IPS DF 19.7 (cell line): ENCODE measurements at regions not wholly inside any gene's neighbourhood (a gene's known extent, or its start where the extent isn't known, plus 50 kb on each side); places are given as distances from the start of the nearest gene placed in this dataset.
"Not testable (repeated sequence)": the region's sequence is repeated elsewhere in the genome, so short reads cannot be mapped to it uniquely, and the experiment has no call there.

Experiments used
- DNase-seq: peaks from one replicate; pipeline ENCODE4 v3.0.0-alpha.2; 2013; ENCODE audit warnings: low read depth, low spot score

DNA sequence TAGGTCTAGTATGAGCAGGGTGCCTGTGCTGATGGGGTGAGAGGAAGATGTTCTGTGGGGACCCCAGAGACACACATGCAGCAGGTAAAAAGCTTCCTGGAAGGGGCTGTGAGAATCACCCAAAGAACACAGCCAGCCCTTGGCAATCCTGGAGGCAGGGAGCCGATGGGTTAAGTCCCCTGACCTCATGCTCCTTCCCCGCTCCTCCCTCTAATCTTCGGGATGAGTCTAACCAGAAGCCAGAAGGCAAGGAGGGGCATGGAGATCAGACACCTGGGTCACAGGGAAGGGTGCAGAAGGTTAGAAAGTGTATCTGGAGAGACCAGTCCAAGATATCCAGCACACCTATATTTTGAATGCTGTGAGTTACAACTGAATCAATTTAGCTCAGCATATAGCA lies 274.1 kb upstream of the PAPPA start:
- DNase-seq: no peak

DNA sequence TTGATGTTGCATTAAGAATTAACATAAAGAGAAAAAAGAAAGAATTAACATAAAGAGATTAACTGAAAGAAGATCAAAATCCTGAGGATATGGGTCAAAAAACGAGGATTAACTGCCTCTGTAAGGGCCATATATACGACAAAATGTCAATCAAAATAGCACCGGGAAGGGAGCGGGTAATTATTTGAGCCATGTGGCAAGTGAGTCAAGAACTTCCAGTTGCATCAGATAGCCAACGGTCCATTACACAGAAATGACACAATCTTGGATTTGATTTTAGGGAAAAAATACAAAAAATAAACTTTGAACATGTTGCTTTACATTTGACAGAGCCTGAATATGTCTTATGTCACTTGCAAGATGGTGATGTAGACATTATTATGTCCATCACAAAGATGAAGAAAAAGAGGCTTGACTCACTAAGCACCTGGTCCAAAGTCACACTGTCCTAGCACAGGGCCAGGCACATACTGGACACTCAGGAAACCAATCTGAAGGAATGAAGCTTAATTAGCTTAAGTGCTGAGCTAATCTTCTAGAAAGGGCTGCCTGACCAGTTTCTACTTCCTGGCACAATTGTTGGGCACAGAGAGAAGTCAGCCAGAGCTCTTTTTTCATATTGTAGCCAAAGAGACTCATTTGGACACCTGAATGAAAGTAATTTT lies 273.2 kb upstream of the PAPPA start:
- no peak for DNase-seq

DNA sequence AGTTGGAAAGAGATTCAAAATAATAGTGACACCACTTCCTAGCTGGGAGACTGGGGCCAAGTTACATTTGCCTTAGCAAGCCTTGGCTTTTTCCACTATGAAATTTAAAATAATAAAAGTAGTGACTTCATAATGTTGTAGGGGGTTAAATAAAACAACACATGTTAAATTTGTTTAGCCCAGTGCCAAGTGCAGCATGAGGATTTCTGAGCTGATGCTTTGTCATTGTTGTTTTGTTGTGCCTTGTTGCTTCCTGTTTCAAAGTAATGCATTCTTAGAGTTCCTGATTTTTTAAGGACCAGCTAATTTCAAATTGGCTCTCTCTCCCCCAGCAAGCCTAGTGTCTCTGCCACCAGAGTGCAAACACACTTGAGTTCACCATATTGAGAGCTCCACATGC lies 270.7 kb upstream of the PAPPA start:
- DNase-seq: no peak

DNA sequence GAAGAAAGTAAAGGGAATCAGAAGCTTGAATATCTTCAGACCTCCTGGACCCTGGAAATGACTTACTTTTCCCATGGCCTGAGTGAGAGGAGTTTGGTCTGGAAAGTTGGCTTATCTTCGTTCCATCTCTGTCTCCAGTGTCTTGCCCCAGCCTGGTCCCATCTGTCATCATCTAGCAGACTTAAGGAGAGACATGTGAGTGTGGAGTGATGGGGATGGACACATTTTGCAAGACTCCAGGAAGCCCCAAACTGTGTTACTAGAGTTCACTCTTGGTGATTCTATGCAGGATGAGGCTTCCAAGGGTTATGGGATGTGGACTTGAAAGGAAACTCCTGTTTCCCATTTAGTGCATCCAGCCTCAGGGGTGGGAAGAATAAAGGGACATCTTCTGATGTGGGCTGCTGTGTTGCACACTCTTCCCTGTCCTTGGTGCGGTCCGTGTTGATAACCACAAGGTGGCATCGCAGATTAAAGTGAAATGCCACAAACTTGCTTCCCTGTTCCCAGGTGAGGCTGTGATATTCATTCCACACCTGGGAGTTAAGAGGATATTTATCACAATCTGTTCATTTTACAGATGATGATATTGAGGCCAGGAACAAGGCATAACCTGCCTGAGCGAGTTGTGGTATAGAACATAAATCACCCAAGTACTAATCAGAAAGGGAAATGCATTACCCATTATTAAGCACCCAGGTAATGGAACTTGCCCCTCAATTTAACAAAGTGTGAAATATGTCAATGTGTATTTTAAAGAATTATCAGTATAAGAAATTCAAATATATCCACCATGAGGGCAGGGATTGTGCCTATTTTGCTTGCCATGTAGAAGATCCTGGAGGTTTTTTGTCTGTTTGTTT lies 269.9 kb upstream of the PAPPA start:
- no peak for DNase-seq

DNA sequence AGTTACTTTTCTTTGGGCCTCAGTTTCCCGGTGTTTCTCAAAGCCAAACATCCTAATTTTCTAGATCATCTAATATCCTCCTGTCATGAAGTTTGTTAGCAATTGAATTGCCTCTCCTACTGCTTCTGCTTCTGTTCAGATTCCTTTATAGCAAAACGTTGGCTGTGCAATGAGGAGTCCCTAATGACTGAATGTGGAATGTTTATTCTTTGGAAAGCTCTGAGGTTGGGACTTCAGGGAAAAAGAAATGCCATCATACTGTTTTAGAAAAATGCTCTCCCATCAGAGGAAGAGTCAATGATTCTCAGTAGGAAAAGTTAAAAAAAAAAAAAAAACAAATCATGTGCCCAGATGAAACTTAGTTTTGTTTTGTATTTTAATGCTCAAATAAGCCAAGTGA lies 268.7 kb upstream of the PAPPA start:
- no peak for DNase-seq

DNA sequence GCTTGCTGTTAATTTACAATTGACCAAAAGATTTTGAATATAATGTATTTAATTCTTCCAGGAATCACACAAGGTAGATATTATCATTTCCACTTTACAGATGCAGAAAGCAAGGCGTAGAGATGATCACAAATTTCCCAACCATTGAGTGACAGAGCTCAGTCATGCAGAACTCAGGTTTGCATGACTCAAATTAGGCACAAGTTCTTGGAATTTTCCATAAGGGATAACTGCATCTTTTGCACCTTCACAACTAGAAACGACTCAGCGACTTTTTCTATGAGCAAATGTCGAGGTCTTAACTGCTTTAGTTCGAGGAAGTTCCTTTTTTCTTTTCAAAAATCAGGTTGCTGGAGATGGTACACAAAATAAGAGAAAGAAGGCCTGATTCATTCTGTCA lies 265.5 kb upstream of the PAPPA start:
- no peak for DNase-seq

DNA sequence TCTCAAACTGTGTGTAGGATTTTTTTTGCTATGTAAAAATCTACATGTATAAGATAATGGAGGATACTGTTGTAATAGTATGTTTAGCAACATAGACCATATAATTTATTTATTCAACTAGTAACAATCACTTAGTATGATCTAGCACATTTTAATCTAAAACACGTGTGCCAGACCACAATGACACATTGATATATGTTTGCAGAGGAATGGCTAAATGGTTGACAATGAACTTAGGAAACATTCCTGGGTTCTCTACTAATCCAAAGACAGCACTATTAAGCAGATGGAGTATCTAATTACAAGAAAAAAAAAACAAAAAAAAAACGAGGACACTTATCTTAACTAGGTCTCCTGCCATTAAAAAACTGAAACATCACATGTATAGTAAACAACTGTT lies 261.7 kb upstream of the PAPPA start:
- no peak for DNase-seq

DNA sequence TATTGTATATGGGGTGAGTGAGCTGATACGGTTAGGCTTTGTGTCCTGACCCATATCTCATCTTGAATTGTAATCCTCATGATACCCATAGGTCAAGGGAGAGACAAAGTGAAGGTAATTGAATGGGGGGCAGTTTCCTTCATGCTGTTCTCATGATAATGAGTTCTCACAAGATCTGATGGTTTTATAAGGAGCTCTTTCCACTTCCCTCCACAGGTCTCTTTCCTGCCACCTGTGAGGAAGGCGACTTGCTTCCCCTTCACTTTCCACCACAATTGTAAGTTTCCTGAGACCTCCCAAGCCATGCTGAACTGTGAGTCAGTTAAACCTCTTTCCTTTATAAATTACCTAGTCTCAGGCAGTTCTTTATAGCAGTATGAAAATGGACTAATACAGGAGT lies 255.1 kb upstream of the PAPPA start:
- not testable (repeated sequence) for DNase-seq

DNA sequence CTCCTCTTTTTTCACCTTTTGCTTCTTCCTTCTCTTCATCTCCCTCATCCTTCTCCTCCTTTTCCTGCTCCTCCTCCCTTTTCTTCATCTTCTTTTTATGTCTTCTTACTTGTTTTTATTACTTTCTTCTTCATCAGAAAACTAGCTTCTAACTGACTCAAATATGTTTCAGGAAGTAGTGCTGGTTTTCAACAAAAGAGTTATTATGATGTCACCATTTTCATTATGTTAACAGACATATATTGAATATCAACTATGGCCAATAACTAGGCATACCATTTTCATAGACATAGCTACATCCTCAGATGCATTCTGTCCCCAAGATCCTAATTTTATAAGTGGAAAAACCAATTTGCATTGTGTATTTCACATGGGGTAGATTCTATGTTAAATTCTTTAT lies 252.9 kb upstream of the PAPPA start:
- no peak for DNase-seq

DNA sequence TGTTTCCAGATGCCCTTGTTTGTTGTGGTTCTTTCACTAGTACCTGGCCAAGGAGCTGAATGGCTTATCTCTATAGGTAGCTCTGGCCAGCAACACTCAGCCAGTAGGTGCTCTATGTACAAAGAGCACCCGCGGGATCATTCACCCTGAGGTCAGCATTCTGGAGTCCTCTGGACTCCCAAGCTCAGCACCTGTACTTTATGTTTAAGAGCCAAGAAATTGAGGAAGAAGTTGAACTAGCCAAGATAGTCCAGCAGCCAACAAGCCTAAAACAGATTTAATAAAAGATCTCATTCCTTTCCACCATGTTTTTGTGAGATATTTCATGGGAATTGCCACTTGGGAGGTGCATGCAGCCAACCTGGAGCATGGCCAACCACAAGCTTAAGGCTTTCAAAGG lies 242.6 kb upstream of the PAPPA start:
- DNase-seq: no peak

DNA sequence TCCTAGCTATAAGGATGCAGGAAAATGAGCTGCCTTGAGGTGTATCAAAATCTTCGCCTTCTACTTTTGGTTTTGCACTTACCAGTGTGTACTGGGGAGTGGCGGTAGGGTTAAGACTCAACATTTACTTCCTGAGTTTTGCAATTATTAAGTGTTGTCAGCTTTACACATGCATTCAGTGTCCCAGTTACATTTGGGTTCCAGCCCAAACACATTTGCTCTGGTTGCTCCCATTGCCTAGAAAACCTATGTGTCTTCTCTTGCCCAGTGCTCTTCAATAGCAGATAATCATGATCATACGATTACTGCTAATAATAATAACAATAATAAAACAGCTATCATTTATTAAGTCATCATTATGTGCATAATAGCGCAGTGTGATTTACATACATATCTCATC lies 241.5 kb upstream of the PAPPA start:
- DNase-seq: no peak

DNA sequence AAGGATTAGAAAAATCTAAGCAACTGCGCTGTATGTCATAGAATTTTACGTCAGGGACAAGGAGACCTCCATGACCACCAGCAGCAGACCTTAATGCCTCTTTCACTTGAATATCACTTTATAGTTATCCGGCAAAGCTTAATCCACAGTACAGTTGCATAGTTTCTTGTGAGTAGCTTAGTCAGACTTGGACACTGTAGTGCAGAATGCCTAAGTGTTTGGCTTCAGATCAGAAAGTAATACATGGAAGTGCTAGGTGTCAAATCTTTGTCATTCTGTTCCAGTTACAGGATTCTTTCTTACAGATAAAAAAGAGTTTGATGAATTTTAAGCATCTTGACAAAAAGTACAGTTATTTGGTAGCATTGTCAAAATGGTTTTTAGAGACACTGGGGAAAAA lies 239.9 kb upstream of the PAPPA start:
- DNase-seq: no peak

DNA sequence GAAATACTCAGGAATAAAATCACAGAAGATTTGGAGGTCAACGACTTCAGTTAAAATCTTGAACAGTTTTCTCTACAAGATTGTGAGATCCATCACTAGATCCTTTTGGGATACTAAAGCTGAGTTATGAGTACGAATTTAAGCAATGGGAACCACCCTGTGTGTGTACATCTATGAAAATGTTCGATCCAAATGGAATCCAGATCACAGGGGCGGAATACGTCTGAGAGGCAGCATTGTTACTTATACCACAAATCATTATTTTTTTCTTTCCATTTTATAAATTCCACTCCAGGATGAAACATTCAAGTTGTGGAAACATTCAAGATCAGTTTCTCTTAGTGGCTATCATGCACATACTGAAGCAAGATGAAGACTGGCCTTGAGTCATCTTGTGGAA lies 239.3 kb upstream of the PAPPA start:
- no peak for DNase-seq

DNA sequence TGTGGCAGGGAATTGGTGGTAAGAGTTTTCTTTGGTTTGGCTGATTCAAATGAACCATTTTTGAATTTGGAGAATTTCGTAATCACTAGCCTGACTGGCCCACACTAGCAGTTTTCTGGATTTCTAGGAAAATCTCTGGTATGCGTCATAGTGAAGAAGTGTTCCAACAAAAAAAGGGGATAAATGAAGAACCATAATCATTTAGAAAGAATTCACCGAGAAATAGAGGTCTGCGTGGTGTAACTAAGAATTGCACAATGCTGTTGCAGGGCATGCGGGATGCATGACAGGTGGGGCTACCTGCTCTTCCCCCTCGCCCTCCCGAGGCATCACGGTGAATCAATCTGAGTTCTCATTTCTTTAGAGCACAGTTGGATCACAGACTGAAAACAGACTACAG lies 232.3 kb upstream of the PAPPA start:
- DNase-seq: no peak

DNA sequence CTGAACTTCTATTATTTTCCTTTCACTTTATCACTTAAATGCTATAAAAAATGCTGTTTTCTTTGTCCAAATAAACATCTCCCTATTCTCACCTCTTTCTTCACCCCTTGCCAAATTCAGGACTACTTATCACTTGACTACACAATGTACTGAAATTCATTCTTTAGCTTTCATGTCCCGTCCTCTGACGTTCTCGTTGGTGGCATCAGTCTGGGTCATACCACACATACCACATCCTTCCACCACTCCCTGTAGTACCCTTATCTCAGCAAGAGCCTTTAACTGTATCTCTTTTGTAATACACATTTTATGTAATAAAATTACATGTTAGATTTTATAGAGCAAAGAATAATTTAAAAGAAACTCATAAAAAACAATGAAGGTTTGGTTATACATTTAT lies 231.1 kb upstream of the PAPPA start:
- no peak for DNase-seq

DNA sequence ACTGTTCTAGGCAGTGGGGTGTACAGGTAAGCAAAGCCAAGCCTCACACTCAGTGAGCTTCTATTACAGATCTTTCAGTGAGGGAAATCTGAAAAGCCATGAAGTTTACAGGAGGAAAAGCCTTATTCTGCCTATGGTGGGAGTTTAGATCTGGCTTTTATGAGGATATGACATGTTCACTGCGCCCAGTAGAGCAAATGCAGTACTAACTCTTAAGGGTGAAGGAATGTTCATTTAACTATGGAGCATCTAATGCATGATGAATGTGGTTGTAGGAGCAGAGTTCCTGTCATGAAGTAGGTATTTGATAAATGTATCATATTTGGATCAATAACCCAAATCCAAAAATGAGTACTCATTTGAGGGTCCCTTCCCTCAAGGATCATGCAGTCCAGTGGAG lies 230.2 kb upstream of the PAPPA start:
- no peak for DNase-seq

DNA sequence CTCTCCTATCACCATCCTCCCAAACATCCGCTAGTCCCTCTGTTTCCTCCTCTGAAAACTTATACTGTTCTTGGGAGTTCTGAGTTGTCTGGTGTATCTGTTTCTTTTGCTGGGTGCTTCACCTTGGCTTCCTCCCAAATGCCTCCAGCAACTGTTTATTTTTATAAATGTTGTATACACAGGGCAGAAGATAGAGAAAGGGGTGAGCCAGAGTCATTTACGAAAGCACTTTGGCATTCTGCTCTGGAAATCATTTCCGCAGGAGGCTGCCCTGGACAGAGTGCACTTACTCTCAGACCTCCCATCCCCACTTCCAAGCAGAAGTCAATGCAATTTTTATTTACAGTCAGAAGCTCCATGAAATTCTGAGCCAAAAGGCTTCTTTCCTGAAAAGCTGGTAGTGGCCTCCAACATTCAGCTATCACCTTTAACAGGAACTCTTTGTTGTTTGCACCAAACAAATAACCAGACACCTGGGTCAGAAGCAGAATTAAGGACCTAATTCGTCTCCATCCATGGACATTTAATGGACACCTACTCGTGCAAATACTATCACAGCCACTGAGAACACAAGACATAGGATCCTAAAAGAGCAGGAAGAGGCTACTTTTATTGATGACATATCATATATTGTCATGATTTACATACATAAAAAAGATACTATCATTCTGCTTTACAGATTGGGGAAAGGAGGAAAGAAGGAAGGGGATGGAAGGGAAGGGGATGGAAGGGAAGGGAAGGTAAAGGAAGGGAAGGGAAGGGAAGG lies 229.5 kb upstream of the PAPPA start:
- no peak for DNase-seq

DNA sequence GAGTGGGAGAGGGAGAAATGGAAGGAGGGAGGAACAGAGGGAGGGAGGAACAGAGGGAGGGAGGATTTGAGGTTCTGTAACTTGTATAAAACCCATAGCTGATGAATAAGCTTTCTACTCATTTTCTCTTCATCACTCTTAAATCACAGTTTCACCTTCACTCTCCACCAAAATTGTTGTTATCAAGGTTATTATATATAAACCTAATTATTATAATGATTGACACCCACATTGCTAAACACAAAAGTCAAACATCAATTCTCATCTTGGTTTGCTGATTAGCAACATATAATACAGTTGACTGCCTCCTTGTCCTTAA lies 229.0 kb upstream of the PAPPA start:
- DNase-seq: no peak

DNA sequence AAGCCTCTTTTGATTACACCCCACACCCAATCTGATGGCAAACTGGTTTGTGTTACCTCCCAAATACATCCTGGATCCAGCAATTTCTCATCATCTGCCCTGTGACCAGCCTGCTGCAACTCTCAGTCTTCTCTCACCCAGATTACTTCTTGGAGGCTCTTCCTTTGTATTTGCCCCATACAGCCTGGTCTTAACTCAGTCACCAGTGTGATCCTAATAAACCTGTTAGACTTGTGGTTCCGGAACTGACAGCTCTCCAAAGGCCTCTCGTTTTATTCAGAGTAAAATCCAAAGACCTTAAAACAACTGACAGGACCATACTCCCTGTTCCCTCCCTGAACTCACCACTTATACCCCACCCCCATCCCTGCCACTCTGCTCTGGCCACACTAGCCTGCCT lies 228.2 kb upstream of the PAPPA start:
- DNase-seq: no peak

DNA sequence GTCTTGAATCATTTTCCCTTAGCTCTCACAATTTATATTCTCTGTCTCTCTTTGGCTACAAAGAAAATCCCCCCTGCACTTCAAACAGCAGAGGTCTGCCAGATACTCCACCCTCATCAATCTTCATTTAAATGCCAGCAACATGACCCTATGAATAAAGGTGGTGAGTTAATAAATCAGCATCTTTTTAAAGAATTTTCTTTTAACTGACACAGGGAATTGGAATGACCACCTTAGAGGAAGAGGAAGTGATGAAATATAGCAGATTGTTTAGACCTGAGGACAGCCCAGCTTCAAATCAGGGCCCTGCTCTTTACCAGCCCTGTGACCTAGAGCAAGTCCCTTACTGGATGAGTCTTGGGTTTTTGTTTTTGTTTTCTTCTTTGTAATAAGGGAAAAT lies 223.1 kb upstream of the PAPPA start:
- DNase-seq: no peak

DNA sequence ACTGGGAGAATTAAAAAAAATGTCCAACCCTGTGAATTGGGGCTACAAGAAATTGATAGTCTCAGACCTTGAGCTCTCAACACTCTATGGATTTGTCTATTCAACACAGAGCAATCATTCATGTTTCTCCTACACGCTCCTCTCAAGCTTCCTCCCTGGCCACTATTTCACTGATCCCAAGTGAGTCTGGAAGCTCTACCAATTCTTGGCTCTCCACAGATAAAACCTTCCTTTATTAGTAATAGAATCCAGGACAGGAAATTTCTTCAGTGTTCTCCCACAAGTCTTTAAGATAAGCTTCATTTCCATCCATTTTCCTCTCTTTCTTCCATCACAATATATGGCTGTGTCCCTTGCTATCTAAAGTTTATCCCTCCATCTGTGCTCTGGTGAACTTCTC lies 215.1 kb upstream of the PAPPA start:
- DNase-seq: no peak

DNA sequence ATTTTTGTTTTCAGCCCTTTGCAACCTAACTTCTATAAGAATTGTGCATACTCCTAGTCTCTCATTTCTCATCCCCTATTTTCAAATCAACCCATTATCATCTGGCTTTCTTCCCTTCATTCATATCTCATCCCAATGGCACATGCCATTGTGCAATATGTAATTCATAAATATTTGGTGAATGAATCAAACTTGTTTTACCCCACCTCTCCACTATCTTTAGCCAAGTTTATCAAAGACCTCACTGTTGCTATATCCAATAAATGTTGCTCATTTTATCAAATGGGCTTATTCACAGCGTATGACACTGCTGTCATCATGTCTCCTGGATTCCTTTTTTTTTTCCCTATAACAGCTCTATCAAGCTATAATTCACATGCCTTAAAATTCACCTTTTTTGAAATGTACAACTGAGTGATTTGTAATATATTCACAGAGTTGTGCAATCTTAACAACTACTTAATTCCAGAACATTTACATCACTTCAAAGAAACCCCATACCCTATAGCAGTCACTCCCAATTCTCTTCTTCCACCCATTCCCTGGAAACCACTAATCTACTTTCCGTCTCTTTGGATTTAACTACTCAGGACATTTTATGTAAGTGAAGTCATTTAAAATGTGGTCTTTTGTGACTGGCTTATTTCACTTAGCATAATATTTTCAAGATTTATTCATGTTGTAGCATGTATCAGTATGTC lies 214.4 kb upstream of the PAPPA start:
- no peak for DNase-seq
